Astrocyte of the spinal cord (primary cell): ENCODE measurements at regions not wholly inside any gene's neighbourhood (a gene's known extent, or its start where the extent isn't known, plus 50 kb on each side); places are given as distances from the start of the nearest gene placed in this dataset.

Source experiments
- DNase-seq: peaks from one replicate; pipeline ENCODE4 v3.0.0; 2011; ENCODE audit warnings: low read depth, low spot score
- H3K4me3 ChIP-seq: 2 replicates; pipeline ENCODE4 v1.5.1; 2011; ENCODE audit warnings: low read depth, mild to moderate bottlenecking, low read length, moderate library complexity
- CTCF ChIP-seq: IDR thresholded peaks from 2 replicates; pipeline ENCODE4 v1.5.1; 2012; ENCODE audit warnings: low read depth, mild to moderate bottlenecking, low read length, inconsistent platforms
- in situ Hi-C: cut with HindIII; loops from 2 replicates; pipeline ENCODE4 v1.10.0; 2017; ENCODE audit warnings: low sequenced_read_pairs

GRCh38 chr3:88661433-88661824 is 446.0 kb upstream of the EPHA3 start:
- in situ Hi-C loops: no loop called here
- H3K4me3 ChIP-seq: no peak overlapping the region
- DNase-seq: no peak
- no peak for TF ChIP-seq CTCF

- TF ChIP-seq CTCF: no peak
- DNase-seq: no peak
- in situ Hi-C loops: no loop called here
- no peak overlapping the region for H3K4me3 ChIP-seq
Observed at GRCh38 chr3:88668180-88668579, 439.2 kb upstream of the EPHA3 start.

GRCh38 chr3:88671573-88671972 is 435.8 kb upstream of the EPHA3 start:
- in situ Hi-C loops: no loop called here
- no peak for TF ChIP-seq CTCF
- no peak for DNase-seq

GRCh38 chr3:88677298-88677697 is 430.1 kb upstream of the EPHA3 start:
- no peak for DNase-seq
- TF ChIP-seq CTCF: no peak
- in situ Hi-C loops: no loop called here
- no peak overlapping the region for H3K4me3 ChIP-seq

More at GRCh38 chr3:88671573-88671972, 435.8 kb upstream of the EPHA3 start:
- H3K4me3 ChIP-seq: no peak overlapping the region

- no peak for DNase-seq
- no peak for TF ChIP-seq CTCF
- in situ Hi-C loops: no loop called here
Observed at GRCh38 chr3:88678747-88679146, 428.7 kb upstream of the EPHA3 start.

GRCh38 chr3:88690287-88690686 is 417.1 kb upstream of the EPHA3 start:
- in situ Hi-C loops: no loop called here
- no peak for TF ChIP-seq CTCF
- no peak for DNase-seq
- no peak overlapping the region for H3K4me3 ChIP-seq

More at GRCh38 chr3:88678747-88679146, 428.7 kb upstream of the EPHA3 start:
- H3K4me3 ChIP-seq: no peak overlapping the region

- in situ Hi-C loops: no loop called here
- H3K4me3 ChIP-seq: no peak overlapping the region
- no peak for DNase-seq
- no peak for TF ChIP-seq CTCF
Observed at GRCh38 chr3:88691081-88691480, 416.3 kb upstream of the EPHA3 start.
